GM18867 (cell line): ENCODE measurements at regions not wholly inside any gene's neighbourhood (a gene's known extent, or its start where the extent isn't known, plus 50 kb on each side); places are given as distances from the start of the nearest gene placed in this dataset.

Experiments used
- ATAC-seq: cut with Tn5 transposase; IDR thresholded peaks from one replicate; pipeline ENCODE4 v1.9.1; 2021; ENCODE audit warnings: mild to moderate bottlenecking, moderate library complexity; ENCODE audit not compliant: unreplicated experiment

- ATAC-seq = no peak
These were observed 135.9 kb upstream of the FRY start for GRCh38 chr13:31895691-31896090.

DNA sequence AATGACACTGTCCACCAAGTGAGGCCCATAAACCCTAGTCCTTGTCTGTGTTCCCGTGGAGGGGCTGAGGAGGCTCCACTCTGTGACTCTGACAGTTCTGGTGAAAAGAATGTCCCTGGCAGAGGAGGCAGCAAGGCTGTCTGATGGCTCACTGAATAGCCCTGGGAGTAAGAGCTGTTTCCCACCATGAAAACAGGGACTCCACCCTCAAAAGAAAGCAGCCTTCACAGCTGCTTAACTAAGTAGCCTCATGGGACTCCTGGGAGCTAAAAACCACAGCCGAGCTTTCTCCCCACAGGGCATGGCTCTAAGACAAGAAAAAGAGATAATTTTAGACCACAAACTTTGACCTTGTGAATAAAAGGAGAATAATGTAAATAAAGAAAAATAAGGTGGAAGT, 135.1 kb upstream of the FRY start:
- ATAC-seq = no peak

- no peak for ATAC-seq
These were observed 133.0 kb upstream of the FRY start for GRCh38 chr13:31898378-31899071.

- ATAC-seq = no peak
These were observed 129.6 kb upstream of the FRY start for GRCh38 chr13:31901985-31902384.

DNA sequence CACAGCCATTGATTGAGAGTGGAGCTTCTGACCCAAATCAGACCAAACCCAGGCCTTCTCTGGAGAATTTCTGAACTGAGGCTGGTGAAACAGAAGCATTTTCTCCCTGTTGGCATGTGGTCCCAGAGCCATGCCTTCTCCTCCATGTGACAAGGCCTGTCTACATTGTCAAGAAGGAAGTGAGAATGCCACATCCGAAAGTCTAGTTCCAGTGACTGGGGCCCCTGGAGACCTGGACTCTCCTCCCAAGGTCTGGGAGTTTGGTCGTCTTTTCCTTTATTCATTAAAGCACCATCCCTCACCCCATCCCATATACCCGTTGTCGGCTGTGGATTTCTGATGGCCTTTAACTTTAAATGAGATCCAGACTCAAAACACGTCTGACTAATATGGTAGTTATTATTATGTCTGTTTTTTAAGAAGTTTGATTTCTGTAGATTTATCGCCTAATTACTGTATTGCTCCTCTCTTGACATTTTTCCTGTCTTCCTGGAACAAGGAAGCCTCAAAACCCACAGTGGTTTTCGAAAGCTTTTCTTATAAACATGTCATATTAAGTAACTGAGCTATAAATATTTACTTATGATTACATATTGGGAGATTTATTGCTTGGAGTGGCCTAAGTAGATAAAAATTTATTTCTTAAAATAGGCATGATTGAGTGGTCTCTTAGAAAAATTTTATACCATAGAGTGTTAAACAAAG, 128.3 kb upstream of the FRY start:
- no peak for ATAC-seq

DNA sequence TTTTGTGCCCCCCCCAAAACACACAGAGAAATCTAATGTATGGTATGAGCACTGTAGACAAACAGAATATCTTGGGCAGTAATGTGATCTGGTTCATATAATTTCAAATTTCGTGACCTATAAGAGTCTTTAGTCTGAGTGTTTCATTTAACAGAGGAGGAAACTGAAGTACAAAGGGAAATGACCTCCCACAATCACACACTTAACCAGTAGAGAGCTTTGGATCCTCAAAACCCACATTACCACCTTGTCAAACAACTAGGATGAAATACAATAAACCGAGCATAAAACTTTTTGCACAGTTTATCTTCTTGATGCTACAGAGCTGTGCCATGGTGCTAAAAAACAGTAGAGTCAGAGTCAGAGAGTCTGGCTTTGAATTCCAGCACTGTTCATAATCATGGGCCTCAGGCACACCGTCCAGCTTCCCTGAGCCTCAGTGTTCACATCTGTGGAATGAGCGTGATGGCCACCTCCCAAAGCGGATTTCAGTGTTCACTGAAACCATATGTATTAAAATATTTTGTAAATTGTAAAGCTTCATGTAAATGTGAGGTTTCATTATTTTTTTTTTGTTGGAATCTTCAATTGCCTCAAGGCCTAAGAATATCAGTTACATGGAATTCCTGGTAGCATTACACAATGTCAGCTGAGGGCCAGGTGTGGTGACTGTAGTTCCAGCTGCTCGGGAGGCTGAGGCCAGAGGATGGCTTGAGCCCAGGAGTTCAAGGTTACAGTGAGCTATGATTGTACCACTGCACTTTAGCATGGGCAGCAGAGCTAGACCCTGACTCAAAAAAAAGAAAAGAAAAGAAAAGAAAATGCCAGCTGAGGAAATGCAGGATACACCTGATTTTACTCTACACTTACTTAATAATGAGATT, 126.4 kb upstream of the FRY start:
- ATAC-seq = no peak

GRCh38 chr13:31905961-31906360, 125.6 kb upstream of the FRY start:
- ATAC-seq = no peak

DNA sequence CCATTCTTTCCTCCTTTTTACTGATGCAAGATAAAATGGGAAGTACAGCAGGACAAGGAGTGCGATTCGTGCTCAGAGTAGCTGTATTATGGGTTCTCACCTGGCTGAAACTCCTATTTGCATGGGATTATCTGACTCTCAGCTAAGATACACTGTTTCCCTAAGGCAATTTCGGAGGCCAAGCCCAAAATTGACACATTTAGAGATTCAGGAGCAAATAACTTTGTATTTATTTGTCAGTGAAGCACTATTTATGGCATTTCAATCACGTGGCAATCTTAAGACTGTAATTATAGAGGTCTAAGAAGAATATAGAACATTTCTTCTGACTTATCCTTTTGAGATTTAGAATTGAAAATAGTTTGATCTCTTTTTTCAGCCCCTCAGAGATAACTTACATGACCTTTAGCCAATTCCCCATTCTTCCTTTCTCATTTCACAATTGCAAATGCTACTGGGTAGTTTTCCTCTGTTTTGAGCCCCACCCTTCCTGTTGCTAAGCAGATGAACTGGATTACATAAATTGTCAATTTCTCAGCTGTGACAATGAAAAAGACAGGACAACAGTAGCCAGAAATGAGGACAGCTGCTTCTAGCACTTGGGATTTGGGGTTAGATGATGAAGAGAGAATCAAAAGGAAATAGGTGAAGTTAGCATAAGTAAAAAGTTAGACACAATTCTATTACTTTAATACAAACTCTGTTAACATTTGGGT, 122.7 kb upstream of the FRY start:
- no peak for ATAC-seq

DNA sequence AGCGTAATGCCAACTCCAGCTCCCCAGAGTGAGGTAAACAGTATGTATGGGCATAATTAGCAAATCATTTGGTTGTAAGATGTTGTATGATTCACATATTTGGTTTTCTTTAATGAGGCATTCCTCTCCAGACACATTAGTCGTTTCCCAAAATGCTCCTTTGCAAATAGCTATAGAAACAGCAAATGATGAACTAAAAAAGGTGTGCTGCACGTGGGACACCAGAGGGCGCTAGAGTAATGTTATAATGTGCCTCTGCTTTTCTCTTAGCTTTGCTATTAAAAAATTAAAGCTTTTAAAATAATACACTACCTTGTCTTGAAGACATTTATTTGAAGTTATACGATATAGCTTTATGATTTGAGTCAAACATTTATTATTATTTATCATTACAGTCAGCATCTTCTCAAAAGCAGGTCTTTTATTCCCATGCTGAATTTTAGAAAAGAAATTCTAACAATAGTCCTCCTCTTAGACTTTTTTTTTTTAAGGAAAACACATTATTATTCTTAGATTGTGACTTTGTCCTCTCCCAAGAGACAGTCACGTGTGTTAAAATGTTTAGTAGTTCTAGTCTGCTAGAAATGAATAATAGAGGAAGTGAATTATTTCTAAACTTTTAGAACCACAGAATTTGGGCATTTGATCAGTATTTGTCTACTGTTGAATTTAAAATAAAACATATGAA, 121.6 kb upstream of the FRY start:
- no peak for ATAC-seq

DNA sequence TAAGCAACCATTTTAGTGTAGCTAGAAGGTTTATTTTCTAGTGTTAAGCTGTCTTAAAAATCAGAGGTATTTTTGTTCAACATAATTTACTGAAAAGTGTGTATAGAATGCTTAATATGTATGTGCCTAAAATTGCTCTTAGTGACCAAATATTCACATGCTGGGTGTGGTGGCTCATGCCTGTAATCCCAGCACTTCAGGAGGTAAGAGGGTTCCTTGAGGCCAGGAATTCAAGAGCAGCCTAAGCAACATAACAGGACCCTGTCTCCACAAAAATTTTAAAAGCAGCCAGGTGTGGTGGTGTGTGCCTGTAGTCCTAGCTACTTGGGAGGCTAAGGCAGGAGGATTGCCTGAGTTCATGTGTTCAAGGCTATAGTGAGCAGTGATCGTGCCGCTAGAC, 120.9 kb upstream of the FRY start:
- no peak for ATAC-seq

DNA sequence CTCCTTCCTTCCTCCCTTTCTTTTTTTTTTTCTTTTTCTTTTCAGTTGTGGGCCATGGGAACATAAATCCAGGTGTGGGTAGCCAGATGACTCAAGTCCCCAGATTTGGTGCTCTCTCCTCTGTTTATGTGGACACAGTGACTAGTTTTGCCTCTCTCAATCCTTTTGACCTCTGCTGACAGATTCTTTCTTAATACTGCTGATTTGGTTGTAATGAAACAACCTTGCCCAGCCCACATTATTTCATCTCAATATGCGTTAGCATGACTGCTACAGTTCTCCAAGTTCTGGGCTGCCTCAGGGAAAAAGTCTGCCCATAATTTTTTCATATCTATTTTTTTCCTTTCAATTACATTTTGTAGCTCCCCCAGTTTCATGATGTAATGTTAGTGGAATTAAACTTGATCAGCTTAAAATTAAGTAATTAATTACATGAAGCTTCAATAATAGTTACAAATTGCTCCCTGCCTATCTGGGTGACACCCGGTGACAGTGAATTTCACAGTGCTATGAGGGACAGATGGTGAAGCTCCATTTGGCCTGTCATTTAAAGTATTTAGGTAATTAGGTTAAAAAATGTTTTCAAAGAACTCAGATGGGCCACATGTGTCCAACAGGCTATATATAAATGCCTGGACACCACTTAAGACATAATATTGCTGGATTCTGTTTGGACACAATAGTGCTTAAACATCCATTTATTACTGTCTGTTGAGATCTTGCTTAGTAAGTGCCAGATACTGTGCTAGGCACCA, 118.8 kb upstream of the FRY start:
- no peak for ATAC-seq

GRCh38 chr13:31913459-31913858, 118.1 kb upstream of the FRY start:
- ATAC-seq = no peak

DNA sequence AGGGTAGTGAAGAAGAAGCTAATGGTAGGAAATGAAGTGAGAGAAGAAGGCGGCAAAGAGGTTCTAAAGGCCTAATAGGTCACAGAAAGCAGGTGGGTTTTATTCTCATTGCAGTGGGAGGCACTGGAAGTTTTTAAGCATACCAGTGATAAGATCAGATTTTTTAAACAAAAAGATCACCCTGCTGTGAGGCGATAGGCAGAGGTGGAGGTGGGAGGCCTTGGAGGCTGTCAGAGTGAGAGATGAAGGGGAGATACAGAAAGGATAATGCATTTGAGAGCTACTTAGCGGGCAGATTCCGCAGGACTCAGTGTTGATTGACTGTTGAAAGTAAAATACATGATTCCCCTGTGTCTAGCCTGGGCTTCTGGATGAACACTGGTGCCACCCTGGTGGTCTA, 116.7 kb upstream of the FRY start:
- ATAC-seq = no peak

DNA sequence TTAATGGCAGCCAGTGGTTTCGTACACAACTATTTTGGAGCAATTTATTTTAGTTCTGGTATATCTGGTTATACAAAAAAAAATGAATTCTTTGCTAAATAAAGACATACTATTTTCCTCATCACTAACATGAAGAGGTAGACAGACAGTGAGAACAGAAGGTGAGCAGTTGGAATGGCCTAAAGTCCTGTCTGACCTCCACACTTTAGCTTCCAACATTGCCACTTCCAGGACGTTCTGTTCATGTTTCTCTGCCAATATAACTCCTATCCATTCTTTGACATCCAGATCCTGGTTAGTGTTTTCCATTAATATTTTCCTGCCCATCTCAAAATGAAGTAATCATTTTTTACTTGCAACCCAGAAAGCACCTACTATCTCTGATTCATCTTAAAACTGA, 112.9 kb upstream of the FRY start:
- ATAC-seq = no peak

- ATAC-seq = no peak
These were observed 112.3 kb upstream of the FRY start for GRCh38 chr13:31919241-31919640.

- no peak for ATAC-seq
These were observed 111.4 kb upstream of the FRY start for GRCh38 chr13:31919971-31920726.

DNA sequence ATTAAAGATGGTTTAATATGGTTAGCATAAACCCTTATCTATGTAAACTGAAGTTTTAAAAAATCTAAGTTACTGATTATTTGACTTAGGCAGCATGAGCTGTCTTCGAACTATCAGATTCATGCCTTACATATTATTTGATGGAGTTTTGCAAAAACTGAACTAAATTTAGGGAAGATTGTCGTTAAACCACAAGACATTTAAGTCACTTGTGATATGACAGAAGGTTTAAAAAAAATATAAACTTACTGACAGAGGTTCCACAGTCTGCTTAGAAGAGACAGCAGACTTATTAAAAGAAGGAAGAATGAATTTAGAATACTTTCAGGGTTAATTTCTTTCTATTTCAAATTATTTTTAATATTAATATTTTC, 110.9 kb upstream of the FRY start:
- no peak for ATAC-seq

DNA sequence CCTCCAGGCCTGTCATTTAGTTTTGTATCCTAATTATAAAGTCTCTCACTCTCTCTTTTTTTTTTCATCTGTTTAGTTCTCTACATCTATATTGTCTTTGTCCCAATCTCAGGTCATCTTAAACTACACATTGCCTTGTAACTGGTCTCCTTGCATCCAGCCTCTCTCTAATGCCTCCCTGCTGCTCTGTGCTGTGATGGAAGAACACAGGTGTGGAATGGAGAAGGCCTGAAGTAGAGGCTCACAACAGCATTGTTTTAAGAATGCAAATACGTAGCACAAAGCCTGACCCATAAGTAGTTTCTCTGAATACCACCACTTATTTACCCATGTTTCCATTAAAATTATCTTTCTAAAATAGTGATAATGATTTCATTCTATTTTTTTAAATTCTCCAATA, 108.8 kb upstream of the FRY start:
- no peak for ATAC-seq

DNA sequence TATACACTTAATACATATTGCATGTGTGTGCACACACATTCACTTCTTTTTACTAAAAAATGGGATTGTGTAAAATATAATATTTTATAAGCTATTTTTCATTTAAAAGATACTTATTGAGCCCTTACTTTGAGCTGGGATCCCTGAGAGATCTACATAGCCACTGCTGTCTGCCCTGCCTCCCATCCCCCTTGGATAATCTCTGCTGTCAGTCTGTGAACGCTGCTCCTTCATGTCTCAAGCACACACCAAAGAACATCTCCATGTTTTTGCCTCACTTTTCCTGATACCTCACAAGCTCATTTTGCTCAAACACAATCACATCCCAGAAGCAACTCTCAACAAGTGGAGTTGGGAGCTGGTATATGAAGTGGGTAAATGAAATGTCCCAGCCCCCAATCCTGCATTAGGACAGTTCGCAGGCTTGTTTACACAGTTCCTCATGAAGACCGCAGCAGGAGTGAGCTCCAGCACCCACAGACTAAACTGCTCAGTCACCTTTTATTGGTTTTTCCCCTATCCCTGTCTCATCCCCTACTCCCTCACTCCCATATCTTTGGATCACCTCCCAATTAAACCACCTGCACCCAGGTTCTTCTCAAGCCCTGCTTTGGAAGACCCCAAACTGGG, 108.3 kb upstream of the FRY start:
- no peak for ATAC-seq
